ENCODE measurements at regions not wholly inside any gene's neighbourhood (a gene's known extent, or its start where the extent isn't known, plus 50 kb on each side); places are given as distances from the start of the nearest gene placed in this dataset.
A peak's percentile ranks its signal among the peaks of the same experiment; 100 is the strongest.

DNA sequence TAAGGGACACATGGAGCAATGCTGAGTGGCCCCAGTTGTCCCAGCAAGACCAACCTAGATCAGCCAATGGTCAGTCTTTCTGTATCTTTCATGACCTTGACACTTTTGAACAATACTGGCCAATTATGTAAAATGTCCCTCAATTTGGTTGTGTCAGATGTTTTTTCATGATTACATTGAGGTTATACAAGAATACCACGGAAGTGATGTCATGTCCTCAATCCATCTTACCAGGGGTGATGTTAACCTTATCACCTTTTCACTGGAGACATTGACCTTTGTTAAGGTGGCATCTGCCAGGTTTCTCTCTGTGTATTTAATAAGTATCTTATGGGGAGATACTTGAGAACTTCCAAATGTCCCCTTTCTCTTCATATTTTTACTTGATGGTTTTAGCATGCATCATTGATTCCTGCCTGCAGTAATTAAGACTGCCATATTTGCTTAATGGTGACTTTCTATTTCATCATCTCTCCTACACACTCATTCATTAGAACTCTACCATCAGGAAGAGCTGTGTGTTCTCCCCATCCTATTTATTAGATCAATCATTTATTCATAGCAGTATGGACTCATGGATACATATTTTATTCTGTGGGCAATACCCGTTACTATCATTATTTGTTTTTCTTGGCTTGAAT lies 64.7 kb upstream of the RFLNA start:
- ATAC-seq (no peak), DNase-seq (no peak)
- no peaks in the 10 kb centered on the region for H3K4me1 Mint-ChIP-seq (ENCODE audit: low read depth)
- no peak overlapping the region for H3K4me3 Mint-ChIP-seq
- H3K27me3 Mint-ChIP-seq (ENCODE audit: low read depth): peaks cover 11% of the 10 kb centered on the region
- H3K9me3 Mint-ChIP-seq: peaks cover 8% of the 10 kb centered on the region
- H3K36me3 Mint-ChIP-seq (ENCODE audit: insufficient read depth): no peaks in the 10 kb centered on the region

GRCh38 chr12:124230789-124231188 lies 64.1 kb upstream of the RFLNA start:
- H3K36me3 Mint-ChIP-seq (ENCODE audit: insufficient read depth): no peaks in the 10 kb centered on the region
- H3K27me3 Mint-ChIP-seq (ENCODE audit: low read depth): peaks cover 10% of the 10 kb centered on the region
- no peak overlapping the region for H3K4me3 Mint-ChIP-seq
- H3K4me1 Mint-ChIP-seq (ENCODE audit: low read depth): no peaks in the 10 kb centered on the region
- DNase-seq (no peak), ATAC-seq (no peak)
- H3K9me3 Mint-ChIP-seq: peaks cover 8% of the 10 kb centered on the region

DNA sequence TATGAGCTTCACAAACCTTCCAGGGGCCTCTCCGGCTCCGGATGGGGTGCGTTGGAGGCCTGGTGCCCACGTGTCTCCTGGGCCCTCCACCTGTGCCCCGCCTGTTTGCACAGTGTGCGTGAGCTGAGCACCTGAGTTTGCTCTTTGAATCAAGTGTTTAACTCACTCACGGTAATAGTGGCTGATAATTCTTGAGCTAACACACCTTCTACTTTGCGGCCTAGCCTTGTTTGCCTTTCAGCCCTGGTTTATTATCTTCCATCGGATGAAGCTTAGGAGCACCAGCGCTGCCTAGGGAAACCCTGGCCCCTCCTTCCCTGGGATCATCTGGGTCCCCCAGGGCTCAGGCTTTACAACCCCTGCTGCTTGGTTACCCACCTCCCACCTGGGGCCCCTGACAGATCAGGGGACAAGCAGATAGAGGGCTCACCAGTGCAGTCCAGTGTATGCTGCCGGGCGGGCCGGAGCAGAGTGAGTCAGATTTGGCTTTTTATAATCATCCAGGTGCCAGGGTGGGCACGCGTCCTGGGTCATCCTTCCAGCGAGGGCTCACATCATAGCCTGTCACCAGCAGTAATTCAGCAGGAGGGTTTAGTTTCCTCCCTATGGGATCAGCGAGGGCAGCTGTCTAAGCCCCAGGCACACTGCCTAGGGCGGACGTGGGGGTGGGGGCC lies 62.8 kb upstream of the RFLNA start:
- DNase-seq (no peak), ATAC-seq (no peak)
- H3K36me3 Mint-ChIP-seq (ENCODE audit: insufficient read depth): no peaks in the 10 kb centered on the region
- peaks cover 6% of the 10 kb centered on the region for H3K27me3 Mint-ChIP-seq (ENCODE audit: low read depth)
- H3K9me3 Mint-ChIP-seq: peaks cover 8% of the 10 kb centered on the region
- no peaks in the 10 kb centered on the region for H3K4me1 Mint-ChIP-seq (ENCODE audit: low read depth)
- no peak overlapping the region for H3K4me3 Mint-ChIP-seq

- no peaks in the 10 kb centered on the region for H3K36me3 Mint-ChIP-seq (ENCODE audit: insufficient read depth)
- DNase-seq (no peak), ATAC-seq (no peak)
- no peaks in the 10 kb centered on the region for H3K4me1 Mint-ChIP-seq (ENCODE audit: low read depth)
- H3K4me3 Mint-ChIP-seq: no peak overlapping the region
- peaks cover 8% of the 10 kb centered on the region for H3K9me3 Mint-ChIP-seq
- H3K27me3 Mint-ChIP-seq (ENCODE audit: low read depth): peaks cover 6% of the 10 kb centered on the region
Measured at GRCh38 chr12:124232654-124232987, 62.3 kb upstream of the RFLNA start.

DNA sequence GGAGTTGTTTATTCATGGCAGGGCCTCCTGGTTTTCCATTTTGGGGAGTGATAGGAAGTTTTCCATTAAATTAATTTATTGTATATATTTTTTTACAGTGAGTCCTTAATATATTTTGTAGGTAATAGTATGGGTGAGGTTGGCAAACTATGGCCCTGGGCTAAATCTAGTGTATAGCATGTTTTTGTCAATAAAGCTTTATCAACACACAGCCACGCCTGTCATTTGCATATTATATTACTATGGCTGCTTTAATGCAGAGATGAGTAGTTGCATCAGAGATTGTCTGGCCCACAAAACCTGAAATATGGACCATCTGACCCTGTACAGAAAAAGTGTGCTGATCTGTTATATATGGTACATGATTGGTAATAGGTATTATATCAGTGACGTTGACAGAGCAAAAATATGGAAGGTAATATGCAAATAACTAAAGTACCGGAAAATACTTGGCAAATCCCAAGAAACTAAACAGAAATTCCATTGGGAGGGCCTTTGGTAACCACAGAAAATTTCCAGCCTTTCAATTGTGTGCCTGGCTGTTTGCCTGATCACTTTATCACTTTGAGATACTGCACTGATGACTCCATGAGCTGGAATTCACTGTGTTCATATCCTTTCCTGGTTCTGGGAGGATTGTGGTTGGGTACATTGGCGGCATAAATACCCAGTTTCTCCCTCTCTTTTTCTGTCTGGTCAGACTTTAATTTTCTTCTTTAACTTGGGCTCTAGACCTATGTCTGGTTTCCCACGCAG lies 61.7 kb upstream of the RFLNA start:
- Mint-ChIP-seq H3K4me1 (ENCODE audit: low read depth) (no peaks in the 10 kb centered on the region), H3K36me3 (ENCODE audit: insufficient read depth) (no peaks in the 10 kb centered on the region), H3K27me3 (ENCODE audit: low read depth) (peaks cover 6% of the 10 kb centered on the region), H3K4me3 (no peak overlapping the region), H3K9me3 (peaks cover 8% of the 10 kb centered on the region)
- no peak for ATAC-seq
- DNase-seq: no peak

- Mint-ChIP-seq H3K36me3 (ENCODE audit: insufficient read depth) (no peaks in the 10 kb centered on the region), H3K4me3 (no peak overlapping the region), H3K27me3 (ENCODE audit: low read depth) (peaks cover 10% of the 10 kb centered on the region), H3K9me3 (peaks cover 8% of the 10 kb centered on the region), H3K4me1 (ENCODE audit: low read depth) (no peaks in the 10 kb centered on the region)
- ATAC-seq (no peak), DNase-seq (no peak)
Measured at GRCh38 chr12:124233846-124234640, 60.9 kb upstream of the RFLNA start.

DNA sequence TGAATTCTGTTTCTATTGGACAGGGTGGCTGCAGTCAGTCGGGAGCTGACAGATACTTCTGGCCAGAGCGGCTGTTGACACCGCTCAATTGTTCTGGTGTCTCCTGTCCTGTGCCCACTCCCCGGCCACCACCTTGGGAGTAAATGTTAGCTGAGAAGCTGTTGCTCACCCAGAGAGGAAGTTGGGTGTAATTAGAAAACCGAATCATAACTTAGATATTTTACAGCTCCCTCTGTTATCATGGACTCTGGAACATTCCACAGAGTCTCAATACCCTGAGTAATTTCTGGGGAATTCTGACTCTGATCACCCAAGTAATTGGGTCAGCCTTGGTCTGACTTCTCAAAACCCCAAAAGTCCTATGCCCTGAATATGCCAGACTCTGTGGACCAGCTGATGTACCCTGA lies 58.3 kb upstream of the RFLNA start:
- DNase-seq: no peak
- H3K4me1 Mint-ChIP-seq (ENCODE audit: low read depth): no peaks in the 10 kb centered on the region
- no peaks in the 10 kb centered on the region for H3K36me3 Mint-ChIP-seq (ENCODE audit: insufficient read depth)
- ATAC-seq: no peak
- peaks cover 17% of the 10 kb centered on the region for H3K27me3 Mint-ChIP-seq (ENCODE audit: low read depth)
- no peaks in the 10 kb centered on the region for H3K9me3 Mint-ChIP-seq
- H3K4me3 Mint-ChIP-seq: no peak overlapping the region

GRCh38 chr12:124238886-124239285 lies 56.0 kb upstream of the RFLNA start:
- DNase-seq: no peak
- H3K27me3 Mint-ChIP-seq (ENCODE audit: low read depth): peaks cover 16% of the 10 kb centered on the region
- H3K4me3 Mint-ChIP-seq: no peak overlapping the region
- H3K36me3 Mint-ChIP-seq (ENCODE audit: insufficient read depth): no peaks in the 10 kb centered on the region
- no peak for ATAC-seq
- H3K9me3 Mint-ChIP-seq: no peaks in the 10 kb centered on the region
- H3K4me1 Mint-ChIP-seq (ENCODE audit: low read depth): no peaks in the 10 kb centered on the region

DNA sequence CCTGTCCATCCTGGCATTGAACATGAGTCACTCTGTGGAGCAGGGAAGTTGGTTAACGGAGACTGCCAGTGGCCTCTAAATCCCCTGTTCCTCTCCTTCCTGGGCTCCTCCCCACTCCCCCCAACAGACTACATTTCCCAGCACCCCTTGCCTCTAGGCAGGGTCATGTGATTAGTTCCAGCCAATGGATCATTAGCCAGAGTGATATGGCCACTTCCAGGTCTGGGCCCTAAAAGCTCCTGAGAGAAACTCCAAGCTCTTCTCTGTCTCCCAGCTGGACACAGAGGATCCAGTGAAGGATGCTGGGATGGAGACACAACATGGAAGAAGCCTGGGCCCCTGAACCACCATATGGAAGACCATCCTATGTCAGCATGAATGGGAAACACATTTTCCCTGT lies 54.4 kb upstream of the RFLNA start:
- no peaks in the 10 kb centered on the region for H3K36me3 Mint-ChIP-seq (ENCODE audit: insufficient read depth)
- H3K4me3 Mint-ChIP-seq: no peak overlapping the region
- H3K27me3 Mint-ChIP-seq (ENCODE audit: low read depth): peaks cover 17% of the 10 kb centered on the region
- DNase-seq (no peak), ATAC-seq (peak; percentile 28 to 46)
- H3K4me1 Mint-ChIP-seq (ENCODE audit: low read depth): no peaks in the 10 kb centered on the region
- H3K9me3 Mint-ChIP-seq: no peaks in the 10 kb centered on the region

GRCh38 chr12:124241776-124242528 lies 52.9 kb upstream of the RFLNA start:
- H3K27me3 Mint-ChIP-seq (ENCODE audit: low read depth): peaks cover 22% of the 10 kb centered on the region
- peaks cover 5% of the 10 kb centered on the region for H3K9me3 Mint-ChIP-seq
- ATAC-seq: no peak
- H3K4me3 Mint-ChIP-seq: no peak overlapping the region
- H3K4me1 Mint-ChIP-seq (ENCODE audit: low read depth): no peaks in the 10 kb centered on the region
- no peak for DNase-seq
- no peaks in the 10 kb centered on the region for H3K36me3 Mint-ChIP-seq (ENCODE audit: insufficient read depth)

- Mint-ChIP-seq H3K27me3 (ENCODE audit: low read depth) (peaks cover 22% of the 10 kb centered on the region), H3K4me3 (no peak overlapping the region), H3K9me3 (peaks cover 10% of the 10 kb centered on the region), H3K36me3 (ENCODE audit: insufficient read depth) (no peaks in the 10 kb centered on the region), H3K4me1 (ENCODE audit: low read depth) (no peaks in the 10 kb centered on the region)
- no peak for DNase-seq
- ATAC-seq: no peak
Measured at GRCh38 chr12:124242529-124243065, 52.3 kb upstream of the RFLNA start.

GRCh38 chr12:124243936-124244335 lies 51.0 kb upstream of the RFLNA start:
- Mint-ChIP-seq H3K36me3 (ENCODE audit: insufficient read depth) (no peaks in the 10 kb centered on the region), H3K4me3 (no peak overlapping the region), H3K27me3 (ENCODE audit: low read depth) (peaks cover 19% of the 10 kb centered on the region), H3K4me1 (ENCODE audit: low read depth) (no peaks in the 10 kb centered on the region), H3K9me3 (peaks cover 10% of the 10 kb centered on the region)
- DNase-seq: no peak
- ATAC-seq: no peak
